Keratinocyte (primary cell): ENCODE measurements at regions not wholly inside any gene's neighbourhood (a gene's known extent, or its start where the extent isn't known, plus 50 kb on each side); places are given as distances from the start of the nearest gene placed in this dataset.

Source experiments
- CTCF ChIP-seq, 3 experiments: IDR thresholded peaks in 1 of 3; conservative IDR thresholded peaks in 1 of 3; optimal IDR thresholded peaks in 1 of 3; 2 replicates in 2 of 3; 3 replicates in 1 of 3; pipeline versions ENCODE3 to v1.5.1; 2011; ENCODE audit warnings: low read length in 3 of 3, mild to moderate bottlenecking in 3 of 3, moderate library complexity in 2 of 3, control low read depth in 1 of 3, inconsistent platforms in 1 of 3; ENCODE audit not compliant: insufficient read depth in 2 of 3; ENCODE audit errors: extremely low read depth in 1 of 3
- EZH2 ChIP-seq: IDR thresholded peaks from one replicate; pipeline ENCODE4 v1.6.1; 2012; ENCODE audit warnings: inconsistent platforms, mild to moderate bottlenecking, low read length, moderate library complexity

DNA sequence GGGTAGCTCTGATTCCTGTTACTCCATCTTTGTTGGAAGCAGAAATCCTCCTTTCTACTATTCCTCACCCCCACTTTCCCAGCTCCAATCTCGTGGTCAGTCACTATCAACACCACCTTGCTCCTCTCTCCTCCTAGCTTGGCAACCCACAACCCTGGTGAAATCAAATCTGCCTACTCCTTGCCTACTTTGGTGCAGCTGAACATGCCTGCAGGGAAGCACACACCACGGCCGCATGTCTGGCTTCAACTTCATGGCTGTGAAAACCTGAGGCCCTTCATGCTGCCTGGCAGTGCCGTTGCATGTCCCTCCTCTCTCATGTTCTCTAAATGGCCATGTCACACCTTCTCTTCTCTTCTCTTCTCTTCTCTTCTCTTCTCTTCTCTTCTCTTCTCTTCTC, 112.4 kb upstream of the FOXA2 start:
- TF ChIP-seq CTCF (optimal IDR thresholded peaks at IDR 0.05 in 1 of 3, IDR thresholded peaks at IDR 0.05 in 1 of 3, conservative IDR thresholded peaks at IDR 0.05 in 1 of 3; ENCODE audit: extremely low read depth in 1 of 3, insufficient read depth in 2 of 3, low read length in 3 of 3) (no peak), EZH2 (no peak)
